ENCODE measurements at regions not wholly inside any gene's neighbourhood (a gene's known extent, or its start where the extent isn't known, plus 50 kb on each side); places are given as distances from the start of the nearest gene placed in this dataset.
A peak's percentile ranks its signal among the peaks of the same experiment; 100 is the strongest.

DNA sequence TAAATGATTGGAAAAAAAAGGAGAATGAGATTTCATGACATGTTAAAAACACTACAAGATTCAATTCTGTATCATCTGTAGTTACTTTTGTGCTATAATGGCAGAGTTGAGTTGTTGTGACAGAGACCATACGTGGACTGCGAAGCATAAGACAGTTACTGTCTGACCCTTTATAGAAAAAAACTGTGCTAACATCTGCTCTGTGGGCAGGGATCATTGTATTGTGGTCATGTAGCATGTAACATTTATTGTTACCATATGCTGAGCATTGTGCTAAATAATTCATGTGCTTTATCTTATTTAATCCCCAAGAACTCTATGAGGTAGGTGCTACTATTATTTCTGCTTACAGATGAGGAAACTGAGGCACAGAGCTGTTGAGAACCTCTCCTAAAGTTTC, 147.3 kb upstream of the HMHB1 start:
- no peak for DNase-seq (ENCODE audit: low spot score)

DNA sequence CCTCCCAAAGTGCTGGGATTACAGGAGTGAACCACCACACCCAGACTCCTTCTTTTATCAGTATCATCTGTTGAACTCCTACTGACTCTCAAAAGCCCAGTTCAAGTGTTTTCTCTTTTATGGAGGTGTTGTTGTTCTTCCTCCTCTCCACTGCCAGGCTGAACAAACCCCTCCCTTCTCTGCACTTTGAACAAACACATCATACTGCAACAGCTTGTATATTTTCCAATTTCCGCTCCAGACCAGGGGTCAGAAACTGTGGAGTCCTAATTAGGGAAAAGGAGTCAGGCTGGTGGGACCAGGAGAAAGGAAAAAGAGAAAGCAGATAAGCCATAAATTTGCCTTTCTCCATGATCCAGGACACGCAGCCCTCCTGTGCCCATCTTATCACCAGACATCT, 148.1 kb upstream of the HMHB1 start:
- no peak for DNase-seq (ENCODE audit: low spot score)

DNA sequence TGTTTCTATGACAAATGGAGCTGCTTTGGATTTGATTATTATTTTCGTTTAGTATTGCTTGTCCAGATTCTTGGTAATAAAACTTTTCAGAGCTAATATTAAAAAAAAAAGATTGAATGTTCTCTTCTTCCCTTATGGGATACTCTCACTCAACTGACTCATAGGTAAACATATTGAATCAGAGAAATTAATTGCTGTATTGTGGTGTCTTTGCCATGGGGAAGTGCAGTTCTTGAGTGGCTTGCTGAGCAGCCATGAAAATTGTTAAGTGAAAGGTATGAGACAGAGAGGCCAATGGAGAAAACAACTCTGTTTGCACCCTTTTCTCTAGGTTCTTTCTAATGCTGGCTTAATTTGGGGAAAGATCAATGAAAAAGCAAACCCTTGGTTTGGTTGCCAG, 149.9 kb upstream of the HMHB1 start:
- no peak for DNase-seq (ENCODE audit: low spot score)

DNA sequence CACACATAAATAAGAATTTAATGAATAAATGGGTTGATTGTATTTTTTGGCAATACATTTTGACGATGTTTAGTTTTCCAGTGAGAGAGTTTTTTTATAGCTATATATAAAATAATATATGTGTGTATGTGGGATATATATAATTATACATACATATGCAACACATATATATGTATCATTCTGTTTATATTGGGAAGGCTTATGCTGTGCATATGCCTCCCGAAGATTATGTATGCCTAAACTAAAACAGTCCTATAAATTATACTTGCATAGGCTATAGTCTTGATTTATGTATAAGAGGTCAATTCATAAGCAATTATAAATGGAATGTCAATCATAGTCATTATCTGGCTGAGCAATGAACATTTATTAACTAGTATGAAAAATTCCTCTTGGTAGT, 151.3 kb upstream of the HMHB1 start:
- no peak for DNase-seq (ENCODE audit: low spot score)

DNA sequence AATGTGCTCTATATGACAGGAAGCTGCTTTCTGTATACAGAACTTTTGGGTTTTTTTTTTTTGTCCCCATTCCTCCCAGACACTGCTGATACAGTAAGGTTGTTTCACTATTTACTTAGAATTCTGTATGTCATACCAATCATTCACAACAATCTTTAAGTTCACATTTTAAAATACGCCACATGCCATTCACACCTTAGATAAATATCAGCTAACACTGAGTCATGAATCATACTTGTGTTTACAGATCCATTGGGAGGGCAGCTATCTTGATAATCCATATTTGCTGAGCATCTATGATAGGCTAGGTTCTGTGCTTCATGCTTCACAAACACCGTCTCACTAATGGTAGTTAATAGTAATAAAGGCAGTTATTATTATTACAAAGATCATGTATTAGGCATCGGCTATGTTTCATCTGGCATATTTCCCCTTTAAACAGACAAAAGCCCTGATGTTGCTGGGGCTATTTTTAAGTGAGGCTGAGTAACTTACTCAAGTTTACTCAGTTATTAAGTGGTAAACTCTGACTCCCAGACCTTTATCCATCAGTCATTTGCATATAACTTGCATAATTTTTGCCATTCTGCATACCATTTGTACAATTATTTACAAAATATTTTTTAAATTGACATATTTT, 152.2 kb upstream of the HMHB1 start:
- no peak for DNase-seq (ENCODE audit: low spot score)

DNA sequence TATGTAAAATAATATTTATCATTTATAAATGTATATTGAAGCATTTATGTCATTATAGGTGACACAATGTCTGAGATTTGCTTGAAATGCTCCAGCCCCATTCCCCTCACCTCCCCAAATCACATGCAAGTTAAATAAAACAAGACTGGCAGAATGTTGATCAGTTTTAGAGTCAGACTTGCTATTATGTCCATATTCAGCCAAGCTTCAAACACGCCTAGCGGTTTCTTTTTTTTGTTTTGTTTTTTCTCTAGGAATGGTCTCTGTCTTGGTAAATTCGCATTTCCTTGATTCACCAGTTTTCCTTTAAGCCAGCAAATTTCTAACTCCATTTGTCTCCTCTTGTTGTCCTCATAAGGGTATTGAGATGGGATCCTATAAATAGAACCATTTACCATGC, 153.0 kb upstream of the HMHB1 start:
- no peak for DNase-seq (ENCODE audit: low spot score)

DNA sequence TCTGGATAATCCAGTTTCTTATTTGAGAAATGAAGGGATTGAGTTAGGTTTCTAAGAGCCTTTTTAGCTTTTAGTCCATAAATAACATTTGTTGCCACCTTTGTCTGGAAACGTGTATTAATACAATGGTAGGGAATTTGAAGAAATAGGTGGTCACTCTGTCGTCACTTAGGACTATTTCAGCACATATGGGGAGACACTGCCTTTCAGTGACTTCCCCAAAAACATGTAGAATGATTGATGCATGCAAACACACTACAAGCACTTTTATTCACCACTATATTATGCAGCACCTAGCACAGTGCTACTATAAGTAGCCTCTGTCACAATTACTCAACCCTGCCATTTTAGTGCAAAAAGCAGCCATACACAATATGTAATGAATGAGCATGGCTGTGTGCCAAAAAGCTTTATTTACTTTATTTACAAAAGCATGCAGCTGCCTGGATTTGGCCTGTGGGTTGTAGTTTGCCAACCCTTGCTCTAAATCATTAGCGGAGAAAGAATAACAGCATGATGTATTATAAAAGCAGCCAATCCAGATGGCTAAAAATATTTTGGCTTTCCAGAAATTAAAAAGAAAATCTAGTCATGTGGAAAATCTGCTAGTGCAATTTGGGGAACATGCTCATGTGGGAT, 154.2 kb upstream of the HMHB1 start:
- peak; percentile 20 for DNase-seq (ENCODE audit: low spot score)

DNA sequence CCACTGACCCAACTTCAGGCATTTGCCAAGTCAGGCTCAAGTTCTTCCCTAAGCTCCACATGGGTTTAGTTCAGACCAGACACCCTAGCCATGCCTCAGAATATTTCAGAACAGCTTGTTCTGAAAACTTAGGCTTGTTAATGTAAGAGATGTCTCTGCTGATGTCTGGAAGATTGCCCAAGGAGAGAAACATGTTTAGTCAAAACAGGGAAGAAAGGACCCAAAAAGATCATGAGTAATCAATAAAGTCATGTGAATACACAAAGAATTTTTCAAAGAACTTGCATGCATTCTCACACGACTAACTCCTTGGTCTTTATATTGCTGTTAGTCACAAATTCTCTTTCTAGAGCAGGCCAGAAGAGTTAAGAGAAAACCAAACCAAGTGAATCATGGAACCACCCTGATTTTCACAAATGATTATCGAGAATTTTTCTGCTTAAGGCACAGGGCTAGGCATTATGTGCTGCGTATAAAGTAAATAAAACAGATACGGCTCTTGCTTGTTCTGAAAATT, 158.1 kb upstream of the HMHB1 start:
- DNase-seq (ENCODE audit: low spot score): no peak

DNA sequence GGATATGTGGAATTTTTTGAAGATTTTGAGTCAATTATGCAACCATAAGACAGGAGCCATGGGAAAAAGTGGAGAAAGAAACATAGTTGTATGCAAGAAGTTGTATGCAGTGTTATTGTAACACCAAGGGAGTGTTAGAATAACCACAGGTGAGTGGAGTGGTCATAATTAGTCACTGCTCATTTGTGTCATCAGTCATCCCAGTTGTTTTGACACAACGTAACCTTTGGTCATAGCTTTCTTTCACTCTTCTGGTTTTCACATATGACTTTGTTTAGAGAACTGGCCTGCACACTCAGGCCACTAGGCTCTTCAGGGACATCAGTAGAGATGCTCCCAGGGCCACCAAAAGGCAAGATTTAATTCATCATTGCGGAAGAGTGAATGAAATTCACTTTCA, 158.7 kb upstream of the HMHB1 start:
- DNase-seq (ENCODE audit: low spot score): no peak

DNA sequence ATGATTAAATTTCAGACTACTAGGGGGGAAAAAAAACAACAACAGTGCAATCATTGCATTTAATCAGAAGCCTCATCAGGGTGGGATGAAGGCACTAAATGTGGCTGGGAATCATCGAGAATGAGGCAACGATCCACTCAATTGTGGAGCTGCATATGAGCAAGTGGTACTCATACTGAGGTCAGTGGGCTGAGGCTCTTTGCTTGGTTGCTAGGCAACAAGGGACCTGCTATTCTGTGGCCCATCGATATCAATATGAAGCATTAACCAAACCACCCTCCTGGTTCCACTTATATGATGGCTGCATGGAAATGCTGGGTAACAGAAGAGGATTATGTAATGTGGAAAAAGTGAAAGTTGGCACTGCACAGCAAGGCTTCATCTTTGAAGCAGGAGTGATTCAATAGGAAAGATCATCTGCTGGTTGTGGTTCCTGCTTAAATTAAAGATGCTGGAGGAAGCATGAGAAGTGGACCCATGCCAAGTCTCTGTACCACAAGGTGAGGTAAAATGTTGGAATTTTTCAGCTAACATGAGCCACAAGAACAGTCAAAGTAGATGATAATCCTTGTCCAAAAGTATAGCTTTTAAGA, 159.8 kb upstream of the HMHB1 start:
- DNase-seq (ENCODE audit: low spot score): peak; percentile 20

DNA sequence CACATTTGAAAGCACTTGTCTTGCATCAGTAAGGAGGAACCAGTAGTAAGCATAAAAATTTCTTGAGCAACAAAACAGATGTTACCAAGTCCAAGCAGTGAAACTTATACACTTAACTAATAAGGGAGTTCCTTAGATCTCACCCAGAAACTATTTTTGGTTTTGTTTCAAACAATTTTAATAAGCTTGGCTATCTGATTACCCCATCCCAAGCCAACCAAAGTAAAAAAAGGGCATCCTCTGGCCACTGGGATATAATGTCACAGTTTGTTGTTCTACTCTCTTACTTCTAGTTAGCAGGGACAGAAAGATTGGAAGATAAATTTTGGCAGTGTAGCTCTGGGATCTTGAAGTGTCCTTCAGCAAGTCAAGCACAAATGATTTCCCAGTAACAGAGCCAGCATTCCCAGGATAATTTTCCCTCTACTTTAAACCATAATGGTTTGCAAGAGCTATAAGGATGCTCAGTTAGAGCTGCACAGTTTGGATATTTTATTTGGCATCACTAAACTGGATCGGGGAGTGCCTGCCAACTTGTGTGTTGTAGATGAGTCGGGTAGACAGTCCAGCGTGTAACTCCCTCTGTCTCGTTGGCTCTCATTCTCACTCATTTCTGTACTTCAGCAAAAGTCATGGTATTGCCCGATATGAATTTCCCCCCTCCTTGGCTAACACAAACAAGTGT, 161.9 kb upstream of the HMHB1 start:
- no peak for DNase-seq (ENCODE audit: low spot score)

DNA sequence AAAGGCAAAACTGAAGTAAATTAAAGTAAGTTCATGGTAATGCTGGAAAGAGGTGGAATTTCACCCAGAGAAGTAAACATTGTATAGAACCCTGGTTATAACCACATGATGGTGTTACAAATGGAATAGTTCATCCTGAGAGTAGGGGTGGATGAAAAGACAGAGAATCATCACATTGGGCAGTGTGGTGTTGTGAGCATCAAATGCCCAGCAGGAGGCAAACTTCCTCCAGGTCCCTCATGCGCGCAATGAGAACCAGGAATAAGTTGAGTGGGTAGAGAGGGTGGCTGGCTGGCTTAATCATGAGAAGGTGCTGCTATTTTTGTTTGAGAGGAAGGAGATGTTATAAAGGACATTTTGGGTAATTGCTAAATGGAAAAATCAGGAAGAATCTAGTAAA, 163.3 kb upstream of the HMHB1 start:
- DNase-seq (ENCODE audit: low spot score): no peak

DNA sequence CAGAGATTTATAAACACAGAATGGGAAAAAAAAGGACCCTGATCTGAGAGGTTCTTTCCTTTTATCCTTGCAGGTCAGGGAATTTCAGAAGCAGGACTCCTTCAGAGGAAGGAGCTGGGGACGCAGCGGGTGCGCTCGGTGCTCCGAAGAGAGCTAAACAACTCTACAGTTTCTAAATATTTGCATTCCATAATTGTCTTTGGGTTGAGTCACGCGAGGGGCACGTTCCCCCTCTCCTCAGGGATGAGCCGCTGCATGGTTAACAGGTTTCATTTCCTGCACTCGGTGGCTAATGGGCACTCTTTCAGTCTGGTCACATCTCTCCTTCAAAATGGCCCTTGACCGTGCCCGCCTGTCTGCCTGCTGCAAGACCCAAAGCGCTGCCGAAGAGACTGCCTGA, 165.0 kb upstream of the HMHB1 start:
- no peak for DNase-seq (ENCODE audit: low spot score)

DNA sequence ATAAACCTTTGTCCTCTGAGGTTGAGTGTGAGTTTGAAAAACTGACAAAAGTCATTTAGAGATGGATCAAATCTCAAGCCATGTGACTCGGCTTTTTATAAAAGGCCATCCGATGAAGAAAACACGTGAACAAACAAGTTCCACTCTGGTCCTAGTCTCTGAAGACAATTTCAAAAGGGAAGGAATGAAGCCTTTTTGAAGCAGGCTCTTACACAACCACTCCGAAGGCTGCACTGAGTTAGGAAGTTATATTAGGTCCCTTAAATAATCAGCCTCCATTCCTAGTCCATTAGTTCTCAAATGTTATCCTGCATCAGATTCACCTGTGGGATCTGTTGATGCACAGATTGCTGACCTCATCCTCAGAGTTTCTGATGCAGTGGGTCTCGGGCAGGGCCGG, 166.6 kb upstream of the HMHB1 start:
- DNase-seq (ENCODE audit: low spot score): no peak

DNA sequence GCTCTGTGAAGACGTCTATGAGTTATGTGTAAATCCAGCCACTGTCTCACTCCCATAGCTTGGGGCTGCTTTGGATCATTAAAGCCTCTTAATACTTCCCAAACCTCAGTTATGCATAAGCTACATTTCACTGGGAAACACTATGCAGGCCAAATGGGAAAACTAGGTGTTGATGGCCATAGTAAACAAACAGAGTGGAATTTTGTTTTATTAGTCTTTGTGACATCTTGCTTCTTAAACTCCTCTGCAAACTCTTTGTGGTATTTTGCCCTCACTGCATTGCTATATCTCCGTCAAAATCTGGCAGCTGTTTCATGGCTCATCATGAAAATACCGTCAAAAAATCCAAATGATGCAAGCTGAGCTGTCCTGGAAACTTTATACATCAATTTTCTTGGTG, 167.2 kb upstream of the HMHB1 start:
- no peak for DNase-seq (ENCODE audit: low spot score)

DNA sequence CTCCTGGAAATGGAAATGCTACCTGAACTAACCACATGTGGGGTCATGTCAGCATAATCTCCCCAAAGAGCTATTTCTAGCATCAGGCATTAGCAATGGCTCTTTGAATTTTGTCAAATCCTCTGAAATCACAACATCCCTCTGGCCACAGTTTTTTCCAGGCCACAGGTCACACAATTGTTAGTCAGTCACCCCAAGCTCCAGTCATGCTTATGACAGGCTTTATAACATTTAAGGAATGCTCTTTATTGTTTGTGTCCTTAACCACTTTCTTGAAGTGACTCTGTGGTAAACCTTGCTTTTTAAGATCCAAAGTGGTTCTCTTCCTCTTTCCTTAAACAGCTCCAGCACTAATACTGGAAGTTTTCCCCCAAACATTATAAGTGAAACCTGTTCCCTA, 169.2 kb upstream of the HMHB1 start:
- no peak for DNase-seq (ENCODE audit: low spot score)

DNA sequence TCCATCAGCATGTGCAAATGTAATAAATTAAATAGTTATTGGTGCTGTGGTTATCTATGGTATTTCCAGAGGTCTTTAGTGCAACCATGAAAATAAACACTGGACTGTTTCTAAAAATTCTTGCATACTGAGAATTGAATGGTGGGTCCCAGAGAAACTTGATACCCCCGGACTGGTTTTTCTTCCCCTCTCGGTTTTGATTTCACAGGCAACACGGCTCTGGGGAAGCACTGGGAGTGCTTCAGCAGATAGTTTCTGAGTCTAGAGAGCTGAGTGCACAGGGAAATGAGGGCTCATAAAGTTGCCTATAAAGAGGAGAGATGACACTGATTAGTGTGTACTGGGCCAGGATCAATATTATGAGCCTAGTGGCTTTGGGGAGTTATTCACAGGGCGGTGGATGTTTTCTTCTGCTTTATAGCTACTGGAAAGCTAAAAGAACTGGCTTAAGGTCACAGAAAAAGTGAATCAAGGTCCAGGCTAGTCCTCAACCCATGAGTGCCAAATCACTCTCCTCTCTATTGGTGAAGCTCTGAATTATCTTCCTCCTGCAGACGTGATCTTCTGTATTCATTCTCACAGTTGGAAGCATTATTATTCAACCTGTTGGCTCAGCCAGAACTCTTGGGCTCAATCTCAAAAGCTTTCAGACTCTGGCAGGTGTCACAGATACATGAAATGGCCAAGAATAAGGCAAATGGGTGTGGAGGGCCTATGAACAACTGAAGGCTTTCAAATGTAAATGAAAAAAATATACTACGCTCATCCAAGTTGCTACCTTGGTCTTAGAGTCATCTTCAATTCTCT, 170.2 kb upstream of the HMHB1 start:
- DNase-seq (ENCODE audit: low spot score): peak; percentile 13

DNA sequence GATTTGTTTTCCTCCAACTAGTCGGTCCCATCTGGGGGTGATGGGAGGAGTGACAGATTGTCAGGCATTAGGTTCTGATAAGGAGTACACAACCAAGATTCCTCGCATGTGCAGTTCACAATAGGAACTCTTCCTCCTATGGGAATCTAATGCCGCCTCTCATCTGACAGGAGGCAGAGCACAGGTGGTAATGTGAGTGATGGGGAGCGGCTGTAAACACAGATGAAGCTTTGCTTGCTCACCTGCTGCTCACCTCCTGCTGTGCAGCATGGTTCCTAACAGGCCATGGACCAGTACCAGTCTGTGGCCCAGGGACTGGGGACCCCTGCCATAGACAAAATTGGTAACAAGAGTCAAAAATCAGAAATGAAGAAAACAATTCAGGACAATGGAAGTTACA, 173.3 kb upstream of the HMHB1 start:
- no peak for DNase-seq (ENCODE audit: low spot score)

DNA sequence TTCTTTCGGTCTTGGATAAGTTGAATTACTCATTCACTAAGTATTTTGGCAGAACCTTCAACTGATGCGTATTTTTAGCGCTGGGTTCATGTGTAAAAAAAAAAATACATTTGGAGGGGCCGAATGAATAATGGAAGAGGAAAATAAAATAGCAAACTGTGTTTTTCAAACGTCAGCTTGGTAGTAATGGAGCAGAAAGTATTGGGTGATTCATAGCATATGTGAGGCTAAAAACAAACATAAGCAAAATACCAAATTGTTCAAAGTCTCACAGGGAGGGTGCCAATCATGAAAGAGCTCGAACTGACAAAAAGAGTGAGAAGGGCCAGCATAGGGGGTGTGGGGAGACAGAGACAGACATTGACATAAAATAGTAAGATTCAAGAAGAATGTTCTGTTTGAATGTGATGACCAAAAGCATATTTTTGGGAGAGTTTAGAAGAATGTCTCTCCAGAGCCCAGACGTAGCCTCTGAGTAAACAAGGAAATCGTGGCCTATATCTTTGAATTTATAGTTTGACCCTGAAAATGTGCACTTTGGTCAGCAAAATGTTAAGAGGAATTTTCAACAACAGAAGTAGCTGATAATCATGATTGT, 174.9 kb upstream of the HMHB1 start:
- DNase-seq (ENCODE audit: low spot score): no peak

DNA sequence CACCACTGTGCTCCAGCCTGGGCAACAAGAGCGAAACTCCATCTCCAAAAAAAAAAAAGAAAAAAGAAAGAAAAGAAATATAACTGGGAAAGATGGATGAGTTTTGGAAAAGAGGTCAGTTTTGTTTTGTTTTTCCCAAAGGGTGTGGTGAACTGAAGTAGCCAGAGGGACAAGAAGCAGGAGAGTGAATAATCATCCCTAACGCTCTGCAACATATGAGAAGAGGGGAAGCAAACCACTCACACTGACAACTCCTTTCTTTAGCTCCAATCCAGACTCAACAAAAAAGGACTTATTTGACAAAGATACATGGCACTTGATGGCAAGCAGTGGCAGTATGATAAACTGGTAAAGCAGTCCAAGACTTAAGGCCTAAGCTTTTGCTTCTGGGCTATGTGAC, 176.1 kb upstream of the HMHB1 start:
- no peak for DNase-seq (ENCODE audit: low spot score)

DNA sequence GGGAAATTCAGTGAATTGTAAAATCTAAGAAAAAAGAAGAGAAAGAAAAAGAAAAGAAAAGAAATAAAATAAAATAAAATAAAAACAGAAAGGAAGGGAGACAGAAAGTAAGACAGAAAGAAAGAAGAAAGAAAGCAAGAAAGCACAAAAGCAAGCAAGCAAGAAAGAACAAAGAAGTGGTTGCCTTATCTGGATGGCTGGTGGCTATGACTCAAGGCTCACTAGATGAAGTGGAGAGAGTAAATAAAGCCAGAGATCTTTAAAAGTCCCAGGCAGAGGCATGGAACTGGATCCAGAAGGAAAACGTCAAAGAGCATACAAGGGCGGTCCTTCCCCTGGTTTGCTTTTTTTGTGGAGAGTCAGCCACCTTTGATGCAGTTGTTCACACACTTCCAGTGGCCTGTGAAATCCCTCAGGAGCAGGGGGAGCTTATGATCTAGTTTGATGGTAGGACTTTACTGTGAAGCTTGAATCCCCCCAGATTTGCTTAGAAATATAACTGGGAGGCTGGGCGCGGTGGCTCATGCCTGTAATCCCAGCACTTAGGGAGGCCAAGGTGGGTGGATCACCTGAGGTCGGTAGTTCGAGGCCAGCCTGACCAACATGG, 176.7 kb upstream of the HMHB1 start:
- DNase-seq (ENCODE audit: low spot score): peak; percentile 55

Data from H4 (cell line).